ENCODE measurements at regions not wholly inside any gene's neighbourhood (a gene's known extent, or its start where the extent isn't known, plus 50 kb on each side); places are given as distances from the start of the nearest gene placed in this dataset.
"Not testable (repeated sequence)": the region's sequence is repeated elsewhere in the genome, so short reads cannot be mapped to it uniquely, and the experiment has no call there.

DNA sequence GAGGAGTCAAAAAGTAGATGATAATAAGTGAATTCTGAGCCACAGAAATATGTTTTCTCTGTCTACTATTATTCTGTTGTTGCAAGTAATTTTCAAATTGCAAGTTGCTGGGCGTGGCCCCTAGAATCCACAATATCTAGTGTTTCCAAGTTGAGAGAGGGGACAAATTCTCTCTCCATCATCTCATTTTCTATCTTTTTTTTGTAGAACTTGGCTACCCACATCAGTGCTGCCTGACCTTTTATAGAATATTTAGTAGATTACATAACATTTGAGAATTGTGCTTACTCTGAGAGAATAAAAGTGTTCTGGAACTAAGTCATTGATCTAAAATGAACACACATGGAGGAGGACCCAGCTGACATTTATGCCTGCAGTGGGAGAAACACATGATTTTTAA is 110.9 kb upstream of the CSNK1A1L start:
- DNase-seq (ENCODE audit: low read depth) = no peak

DNA sequence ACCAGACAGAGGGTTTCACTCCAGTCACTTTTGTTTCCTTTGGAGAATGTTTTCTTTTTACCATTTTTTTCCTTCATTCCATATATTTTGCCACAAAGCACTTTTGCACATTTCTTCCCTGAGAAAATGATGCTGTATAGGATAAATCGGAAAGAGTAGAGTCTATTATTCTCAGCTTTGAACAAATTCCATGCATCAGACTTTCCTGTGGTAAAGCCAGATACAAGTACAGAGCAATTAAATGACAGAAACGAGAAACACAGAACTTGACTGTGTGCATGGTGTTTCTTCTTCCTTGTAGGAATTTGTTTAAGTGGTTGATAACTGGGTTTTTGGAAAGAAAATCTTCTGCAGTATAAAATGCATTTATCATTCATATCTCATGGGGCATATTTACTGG is 107.4 kb upstream of the CSNK1A1L start:
- no peak for DNase-seq (ENCODE audit: low read depth)

DNA sequence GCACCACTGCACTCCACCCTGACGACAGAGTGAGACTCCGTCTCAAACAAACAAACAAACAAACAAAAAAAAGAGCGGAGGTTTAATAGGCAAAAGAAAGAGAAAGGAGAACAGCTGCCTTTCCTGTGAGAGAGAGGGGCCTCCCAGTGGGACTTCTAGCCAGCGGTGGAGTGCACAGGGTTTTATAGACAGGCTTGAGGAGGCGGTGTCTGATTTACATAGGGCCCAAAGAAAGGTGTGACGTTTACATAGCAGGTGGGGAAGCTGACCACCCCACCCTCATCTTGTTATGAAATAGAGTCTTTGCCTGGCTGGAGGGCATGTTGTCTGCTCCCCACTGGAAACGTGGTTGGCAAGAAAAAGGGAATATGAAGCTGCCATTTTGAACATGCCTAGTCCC is 106.0 kb upstream of the CSNK1A1L start:
- no peak for DNase-seq (ENCODE audit: low read depth)

DNA sequence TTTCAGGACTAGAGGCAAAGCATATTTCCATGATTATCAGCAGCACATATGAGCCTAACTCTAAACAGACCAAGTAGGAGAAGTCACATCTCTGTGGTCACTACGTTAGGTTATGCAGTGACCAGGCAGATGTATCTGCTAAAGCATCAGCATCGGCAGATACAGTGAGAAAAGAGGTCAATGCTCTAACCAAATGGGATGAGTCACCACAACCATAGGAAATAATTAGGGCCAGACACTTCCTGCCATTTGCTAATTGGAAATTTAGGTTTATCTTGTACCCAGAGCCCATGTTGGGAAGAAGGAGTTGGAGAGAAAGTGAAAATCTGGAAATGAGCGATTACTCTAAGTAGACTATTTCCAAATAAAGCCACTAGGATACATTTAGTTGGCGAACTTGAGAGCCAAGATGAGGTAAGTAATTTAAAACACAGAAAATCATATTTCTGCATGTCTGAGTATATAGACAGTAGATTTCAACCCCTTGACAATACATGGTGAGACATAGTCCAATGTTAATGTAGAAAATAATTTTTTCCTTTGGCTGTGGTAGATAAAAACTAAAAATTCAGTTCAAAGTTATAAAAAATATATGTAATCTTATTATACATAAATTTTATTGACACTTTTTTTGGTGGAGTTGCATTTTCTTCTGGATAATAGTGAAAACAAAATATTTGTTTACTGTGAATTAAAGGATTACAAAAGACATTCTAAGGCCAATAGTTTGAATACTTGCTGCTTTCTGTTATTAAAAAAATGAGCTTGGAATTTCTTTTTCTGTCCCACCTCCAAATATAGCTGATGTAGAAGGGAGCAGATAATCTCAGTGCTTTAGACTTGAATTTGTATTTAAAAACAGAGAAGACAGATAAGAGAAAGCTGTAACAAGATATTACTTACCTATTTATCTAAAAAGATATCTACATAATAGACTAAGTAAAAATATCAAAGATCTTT is 104.4 kb upstream of the CSNK1A1L start:
- peak; percentile 81 for DNase-seq (ENCODE audit: low read depth)

DNA sequence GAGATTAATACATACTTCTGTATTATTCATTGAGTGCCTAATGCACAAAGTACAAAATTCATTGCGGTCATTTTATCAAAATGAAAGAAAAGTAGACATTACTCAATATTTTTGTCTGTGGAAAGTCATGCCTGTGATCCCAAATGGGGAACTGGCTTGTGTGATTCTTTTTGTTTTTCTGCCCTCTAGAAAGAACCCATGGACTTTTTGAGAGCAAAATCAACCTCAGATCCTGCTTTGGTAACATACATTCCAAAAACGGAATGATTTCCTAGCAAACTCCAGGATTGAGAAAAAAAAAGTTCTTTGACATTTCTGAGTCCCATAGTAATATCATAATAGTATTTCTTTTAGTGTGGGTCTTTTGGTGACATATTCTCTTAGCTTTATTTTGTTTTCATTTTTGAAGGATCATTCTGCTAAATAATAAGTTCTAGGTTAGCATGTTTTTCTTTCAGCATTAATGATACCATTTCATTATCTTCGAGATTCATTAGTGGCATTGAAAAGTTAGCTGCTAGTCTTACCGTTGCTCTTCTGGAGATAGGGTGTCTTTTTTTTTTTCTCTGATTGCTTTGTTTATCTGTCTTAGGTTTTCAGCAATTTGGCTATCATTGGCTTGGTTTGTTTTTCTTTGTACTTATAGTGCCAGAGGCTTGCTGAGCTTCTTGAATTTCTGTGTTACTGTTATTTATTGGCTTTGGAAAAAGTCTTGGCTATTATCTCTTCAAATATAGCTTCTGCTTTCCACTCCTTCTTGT is 102.4 kb upstream of the CSNK1A1L start:
- DNase-seq (ENCODE audit: low read depth) = no peak

DNA sequence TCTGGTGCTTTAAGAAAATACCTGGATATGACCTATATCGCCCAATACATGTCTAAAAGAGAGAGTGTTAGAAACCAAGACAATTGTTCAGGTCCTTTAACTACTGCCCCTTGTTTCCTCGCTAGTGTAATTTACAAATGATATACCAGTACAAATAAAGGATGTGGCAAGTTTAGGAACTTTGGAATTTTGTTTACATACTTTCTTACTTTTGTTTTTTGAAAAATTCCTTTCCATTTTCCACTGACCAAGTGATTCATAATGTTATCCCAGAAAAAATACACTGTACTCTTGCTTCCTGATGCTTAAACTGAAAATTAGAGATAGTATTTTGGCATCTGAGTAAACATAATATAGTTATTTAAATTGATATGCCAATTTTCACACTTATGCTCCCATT is 96.8 kb upstream of the CSNK1A1L start:
- peak; percentile 72 for DNase-seq (ENCODE audit: low read depth)

DNA sequence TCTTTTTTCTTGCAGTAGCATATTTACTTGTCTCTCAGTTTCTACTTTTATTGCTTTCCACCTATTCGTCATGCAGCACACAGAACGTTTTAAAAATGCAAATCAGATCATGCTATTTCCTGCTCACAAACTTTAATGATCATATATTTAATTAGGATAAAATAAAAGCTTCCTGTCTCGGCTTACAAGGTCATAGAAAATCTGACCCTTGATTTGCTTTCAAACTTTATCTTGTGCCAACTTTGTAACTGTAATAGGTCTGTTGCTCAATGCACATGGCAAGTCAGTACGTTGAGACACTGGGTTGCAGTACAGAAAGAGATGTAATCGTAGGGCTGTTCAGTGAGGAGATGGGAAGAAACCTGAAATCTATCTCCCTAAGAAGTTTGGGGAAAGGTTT is 95.6 kb upstream of the CSNK1A1L start:
- no peak for DNase-seq (ENCODE audit: low read depth)

DNA sequence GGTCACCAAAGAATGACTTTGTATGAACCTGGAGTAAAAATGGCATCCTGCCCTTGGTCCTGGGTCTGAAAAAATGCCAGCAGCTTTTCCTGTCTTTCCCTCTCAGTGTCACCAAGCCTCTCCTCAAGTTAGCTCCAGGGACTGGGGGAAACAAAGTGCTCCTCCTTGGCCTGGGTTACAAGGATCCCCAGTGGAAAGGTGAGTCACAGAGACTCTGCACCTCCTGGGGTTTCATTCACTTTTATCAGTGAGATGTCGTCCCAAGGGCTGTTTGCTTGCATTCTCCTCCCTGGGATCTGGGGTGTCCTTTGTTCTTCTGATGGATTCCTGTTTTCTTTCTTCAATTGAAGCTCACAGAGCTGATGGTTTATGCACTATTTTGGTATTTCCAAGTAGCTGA is 93.2 kb upstream of the CSNK1A1L start:
- no peak for DNase-seq (ENCODE audit: low read depth)

DNA sequence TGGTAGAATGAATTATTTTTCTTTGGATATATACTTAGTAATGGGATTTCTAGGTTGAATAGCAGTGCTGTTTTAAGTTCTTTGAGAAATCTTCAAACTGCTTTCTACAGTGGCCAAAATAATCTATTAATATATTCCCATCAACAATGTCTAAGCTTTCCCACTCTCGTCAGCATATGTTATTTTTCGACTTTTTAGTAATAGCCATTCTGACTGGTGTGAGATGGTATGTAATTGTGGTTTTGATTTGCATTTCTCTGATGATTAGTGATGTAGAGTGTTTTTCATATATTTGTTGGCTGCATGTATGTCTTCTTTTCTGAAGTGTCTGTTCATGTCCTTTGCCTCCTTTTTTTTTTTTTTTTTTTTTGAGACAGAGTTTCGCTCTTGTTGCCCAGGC is 90.2 kb upstream of the CSNK1A1L start:
- DNase-seq (ENCODE audit: low read depth) = no peak

DNA sequence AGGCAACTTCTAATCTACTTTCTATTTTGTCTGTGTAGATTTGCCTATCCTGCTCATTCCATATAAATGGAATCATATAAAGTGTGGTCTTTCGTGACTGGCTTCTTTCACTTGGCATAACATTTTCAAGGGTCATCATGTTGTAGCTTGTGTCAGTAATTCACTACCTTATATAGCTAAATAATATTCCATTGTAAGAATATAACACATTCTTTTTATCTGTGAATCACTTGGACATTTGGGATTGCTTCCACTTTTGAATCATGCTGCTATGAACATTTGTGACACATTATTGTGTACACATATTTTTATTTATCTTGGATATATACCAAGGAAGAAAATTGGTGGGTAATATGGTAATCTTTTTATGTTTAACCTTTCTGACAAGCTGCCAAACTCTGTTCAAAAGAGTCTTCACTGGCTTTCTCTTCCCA is 89.0 kb upstream of the CSNK1A1L start:
- peak; percentile 95 for DNase-seq (ENCODE audit: low read depth)

DNA sequence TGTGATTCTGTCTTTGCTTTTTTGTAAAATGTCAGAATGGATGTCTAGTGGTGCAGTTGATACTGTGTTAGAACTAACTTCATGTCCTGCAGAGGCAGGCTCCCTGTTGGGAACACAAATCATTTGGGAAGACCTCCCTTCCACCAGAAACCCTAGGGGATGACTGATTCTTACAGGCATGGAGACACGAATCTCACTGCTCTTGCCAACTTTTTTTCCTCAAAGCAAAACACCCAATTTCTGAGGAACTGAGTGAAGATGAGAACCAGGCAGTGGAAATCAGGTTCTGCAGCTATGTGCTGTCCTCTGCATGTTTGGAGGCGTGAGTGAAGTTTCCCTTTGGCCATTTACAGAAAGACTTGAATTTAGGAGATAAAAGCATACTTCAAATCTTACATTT is 87.5 kb upstream of the CSNK1A1L start:
- peak; percentile 81 for DNase-seq (ENCODE audit: low read depth)

DNA sequence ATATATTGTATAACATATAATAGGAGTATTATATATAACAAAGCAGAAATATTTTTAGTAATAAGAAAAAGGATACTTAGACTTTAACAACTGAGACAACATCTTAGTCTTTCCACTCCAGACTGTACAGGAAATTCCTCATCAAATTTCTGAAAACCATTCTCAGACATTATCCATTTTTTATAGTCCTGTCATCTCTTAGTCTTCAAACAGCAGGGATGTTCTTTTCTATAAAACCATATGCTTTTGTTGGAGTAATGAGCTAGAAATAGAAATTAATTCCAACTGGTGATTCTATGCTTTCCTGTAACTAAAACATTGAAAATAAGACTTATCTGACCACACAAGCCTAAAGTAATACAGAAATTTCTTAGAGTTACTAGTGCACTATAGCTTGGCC is 82.2 kb upstream of the CSNK1A1L start:
- peak; percentile 87 for DNase-seq (ENCODE audit: low read depth)

DNA sequence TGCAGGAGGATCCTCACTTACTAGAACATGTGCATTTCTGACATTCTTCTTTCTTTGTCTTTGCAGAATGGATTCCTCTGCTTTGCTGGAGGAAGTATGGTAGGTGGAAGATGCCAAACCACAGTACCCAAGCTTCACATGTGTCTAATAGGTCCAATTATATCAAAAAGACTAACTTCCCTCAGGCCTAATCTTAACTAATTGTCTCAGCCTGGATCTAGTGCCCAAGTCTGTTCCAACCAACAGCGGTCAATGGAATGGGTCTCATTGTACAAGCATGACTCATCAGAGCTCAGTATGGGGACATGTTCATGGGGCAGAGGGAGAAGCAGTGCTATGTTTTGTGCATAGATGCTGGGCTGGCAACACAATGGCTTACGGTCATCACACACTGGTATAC is 81.6 kb upstream of the CSNK1A1L start:
- peak; percentile 97 for DNase-seq (ENCODE audit: low read depth)

DNA sequence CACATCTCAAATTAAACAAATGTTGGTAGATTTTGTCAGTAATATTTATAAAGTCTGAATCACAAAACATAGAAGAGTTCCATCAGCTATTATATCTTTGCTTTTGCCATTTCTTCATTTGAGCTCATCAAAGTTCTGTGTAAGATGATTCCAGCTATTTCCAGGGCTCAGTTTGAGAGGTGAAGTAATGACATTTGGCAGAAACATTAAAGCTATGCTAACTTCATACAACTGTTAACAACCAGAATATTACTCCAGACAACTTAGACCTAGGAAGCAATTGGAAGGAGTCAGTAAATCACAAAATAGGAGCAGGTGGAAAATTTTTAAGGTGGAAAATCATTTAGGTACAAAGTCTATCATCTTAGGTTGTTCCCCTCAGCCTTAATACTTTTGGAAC is 76.2 kb upstream of the CSNK1A1L start:
- DNase-seq (ENCODE audit: low read depth) = no peak

DNA sequence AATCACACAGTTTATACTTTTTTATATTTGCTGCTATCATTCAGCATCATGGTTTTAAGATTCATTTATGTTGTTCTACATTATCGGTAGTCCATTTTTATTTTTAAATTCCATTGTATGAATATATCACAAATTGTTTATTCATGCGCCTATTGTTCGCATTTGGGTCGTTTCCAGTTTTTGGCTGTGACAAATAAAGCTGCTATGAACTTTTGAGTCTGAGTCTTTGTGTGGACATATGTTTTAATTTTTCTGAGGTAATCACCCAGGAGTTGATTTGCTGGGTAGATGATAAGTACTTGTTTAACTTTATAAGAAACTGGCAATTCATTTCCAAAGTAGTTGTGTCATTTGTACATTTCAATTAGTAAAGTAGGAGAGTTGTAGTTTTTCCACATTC is 74.2 kb upstream of the CSNK1A1L start:
- DNase-seq (ENCODE audit: low read depth) = no peak

DNA sequence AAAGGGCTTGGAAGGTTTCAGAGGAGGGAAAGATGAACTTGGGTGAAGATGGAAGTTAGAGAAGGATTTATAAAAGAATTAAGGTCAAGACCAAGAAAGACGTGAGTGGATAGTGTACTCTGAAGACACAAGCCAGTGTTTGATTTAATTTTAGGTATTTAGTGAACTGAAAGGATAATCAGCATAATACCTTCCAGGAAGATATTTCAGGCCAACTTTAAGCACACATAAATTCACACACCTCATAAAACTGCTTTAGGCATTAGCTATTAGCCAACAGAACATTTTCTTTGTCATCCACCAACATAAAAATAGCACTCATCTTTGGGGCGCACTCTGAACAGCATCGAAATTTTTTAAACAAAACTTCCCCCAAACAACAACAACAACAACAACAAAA is 71.7 kb upstream of the CSNK1A1L start:
- peak; percentile 34 for DNase-seq (ENCODE audit: low read depth)

DNA sequence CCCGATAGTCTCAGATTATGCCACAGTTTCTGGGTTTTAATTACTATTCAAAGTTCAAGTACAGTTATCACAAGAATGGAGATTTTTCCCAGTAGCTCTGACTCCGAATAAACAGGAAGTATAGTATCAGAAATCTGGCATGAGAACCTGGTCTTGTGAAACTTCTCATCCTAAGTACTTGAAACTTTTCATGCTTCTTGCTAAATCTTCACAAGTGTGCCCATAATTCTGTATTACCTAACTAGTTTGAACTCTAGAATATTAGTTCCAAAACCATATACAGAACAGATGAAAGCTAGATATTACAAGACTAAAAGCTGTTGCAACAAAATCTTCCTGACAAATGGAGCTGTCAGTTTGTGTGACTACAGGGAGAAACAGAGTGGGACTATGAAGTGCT is 70.5 kb upstream of the CSNK1A1L start:
- DNase-seq (ENCODE audit: low read depth) = peak; percentile 91

DNA sequence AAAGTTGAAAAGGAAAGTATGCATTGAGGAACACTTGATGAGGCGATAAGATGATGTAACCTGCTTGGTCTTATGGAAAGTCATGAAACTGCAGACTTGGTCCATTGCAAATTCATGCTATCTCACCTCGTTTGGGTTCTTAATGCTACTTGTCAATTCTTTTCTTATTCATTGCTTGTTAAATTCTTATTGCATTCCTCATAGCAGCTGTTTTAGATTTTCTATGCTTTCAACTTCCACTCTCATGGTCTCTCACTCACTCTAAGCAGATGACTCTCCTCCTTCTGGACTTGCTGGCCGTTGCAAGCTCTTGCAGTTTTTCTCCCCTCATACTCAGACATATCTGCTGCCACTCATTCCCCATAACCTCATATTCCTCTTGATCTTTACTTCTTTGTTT is 67.8 kb upstream of the CSNK1A1L start:
- peak; percentile 92 for DNase-seq (ENCODE audit: low read depth)

DNA sequence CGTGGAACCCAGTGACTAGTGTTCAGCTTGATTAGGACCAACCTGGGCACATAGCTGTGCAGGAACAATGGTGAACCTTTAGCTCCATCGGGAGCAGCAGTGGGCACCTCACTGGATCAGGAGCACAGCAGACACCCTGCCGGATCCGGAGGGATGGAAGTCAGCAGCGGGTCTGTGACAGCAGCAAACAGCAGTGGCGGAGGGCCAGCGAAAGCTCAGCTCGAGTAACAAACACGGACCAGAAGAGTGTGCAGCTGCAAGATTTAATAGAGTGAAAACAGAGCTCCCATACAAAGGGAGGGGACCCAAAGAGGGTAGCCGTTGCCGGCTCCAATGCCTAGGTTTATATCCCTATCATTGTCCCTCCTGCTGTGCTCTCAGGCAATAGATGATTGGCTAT is 66.8 kb upstream of the CSNK1A1L start:
- DNase-seq (ENCODE audit: low read depth) = not testable (repeated sequence)

DNA sequence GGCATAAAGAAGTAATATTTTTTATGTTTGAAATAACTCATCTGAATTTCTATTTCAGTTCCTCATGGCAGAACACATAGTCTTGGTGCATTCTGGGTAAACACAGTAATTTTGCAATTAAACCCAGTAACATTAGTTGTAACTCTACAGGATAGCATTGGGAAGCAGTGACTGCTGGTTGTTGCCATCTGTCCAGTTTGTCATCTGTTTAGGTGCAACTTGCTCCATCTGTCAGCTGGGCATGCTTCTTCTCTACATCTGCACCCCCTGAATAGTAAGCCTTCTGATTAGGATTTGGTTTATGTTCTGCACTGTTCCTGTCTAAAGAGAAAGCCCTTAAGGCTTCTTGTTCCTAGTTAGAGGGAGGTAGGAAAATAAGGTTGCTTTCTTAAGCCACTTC is 63.5 kb upstream of the CSNK1A1L start:
- DNase-seq (ENCODE audit: low read depth) = no peak

DNA sequence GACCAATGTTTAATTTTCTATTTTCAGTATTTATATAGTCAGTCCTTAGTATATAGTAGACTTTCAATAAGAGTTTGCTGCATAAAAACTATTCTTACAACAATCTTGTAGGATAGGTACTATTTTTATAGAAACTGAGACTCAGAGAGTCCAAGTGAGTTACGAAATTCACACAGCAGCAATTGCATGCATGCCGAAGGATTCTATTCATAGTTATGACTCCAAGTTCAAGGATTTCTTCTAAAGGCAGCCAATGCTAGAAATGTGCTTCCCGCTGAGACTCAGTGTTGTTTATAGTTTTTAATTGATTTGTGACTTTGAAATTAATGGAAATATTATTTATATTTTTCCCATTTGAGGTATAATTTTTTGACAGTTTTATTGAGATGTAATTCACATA is 62.7 kb upstream of the CSNK1A1L start:
- DNase-seq (ENCODE audit: low read depth) = peak; percentile 48

DNA sequence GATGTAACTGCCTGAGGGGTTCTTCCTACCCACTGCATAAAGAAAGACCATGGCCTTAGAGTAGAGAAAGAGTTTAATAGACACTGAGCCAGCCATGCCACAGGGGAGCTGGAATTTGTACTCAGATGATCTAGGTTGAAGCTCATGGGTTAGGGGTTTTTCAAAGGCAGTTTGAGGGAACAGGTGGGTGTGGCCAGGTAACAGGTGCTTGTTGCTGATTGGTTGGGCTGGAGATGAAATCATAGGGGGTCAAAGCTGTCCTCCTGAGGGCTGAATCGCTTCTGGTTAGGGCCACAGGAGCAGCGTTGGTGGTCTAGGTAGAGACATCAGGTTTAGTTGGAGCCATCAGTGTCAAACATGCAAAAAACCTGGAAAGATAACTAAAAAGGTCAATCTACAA is 59.2 kb upstream of the CSNK1A1L start:
- no peak for DNase-seq (ENCODE audit: low read depth)

DNA sequence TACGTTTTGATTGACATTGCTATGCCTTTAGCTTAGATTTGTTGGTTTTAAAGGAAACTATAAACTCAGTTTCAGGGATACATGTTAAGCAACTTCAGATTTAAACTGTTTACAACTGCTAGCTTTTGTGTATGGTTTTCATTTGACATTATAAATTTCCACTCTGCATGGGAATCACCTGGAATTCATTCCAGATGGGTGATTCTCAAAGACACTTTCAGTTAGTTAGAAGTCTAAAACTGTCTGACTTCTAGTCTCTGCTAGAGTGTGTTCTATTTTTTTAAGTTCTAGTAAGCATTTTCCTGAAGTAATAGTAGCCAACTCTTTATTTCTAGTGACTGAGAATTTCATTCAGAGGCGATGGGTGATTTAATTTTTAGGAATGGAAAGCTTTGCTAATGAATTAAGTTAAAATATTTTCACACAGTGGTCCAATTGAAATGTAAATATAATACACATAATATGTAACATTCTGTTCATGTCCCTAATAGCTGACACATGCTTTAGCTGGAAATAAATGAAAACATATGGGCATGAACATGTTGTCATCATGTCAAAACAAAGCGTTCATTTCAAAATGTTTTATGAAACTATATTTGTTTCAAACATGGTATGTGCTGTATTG is 58.3 kb upstream of the CSNK1A1L start:
- DNase-seq (ENCODE audit: low read depth) = peak; percentile 22
